Right atrium auricular region (tissue), 2 donors: ENCODE measurements at regions not wholly inside any gene's neighbourhood (a gene's known extent, or its start where the extent isn't known, plus 50 kb on each side); places are given as distances from the start of the nearest gene placed in this dataset.

ENCODE experiments used
- DNase-seq: peaks from one replicate; pipeline ENCODE4 v3.0.0-alpha.2; 2019; ENCODE audit warnings: low spot score
- H3K27ac ChIP-seq, 2 donors: fragments of 200-600 bp; sonication (generic); 1 replicate in 1 of 2; 2 replicates in 1 of 2; pipeline ENCODE4 v1.5.1; 2016 to 2019
- H3K27me3 ChIP-seq, 2 donors: fragments of 200-600 bp; sonication (generic); one replicate each; pipeline versions ENCODE4 v1.5.1 to v1.6.0; 2017 to 2019
- H3K36me3 ChIP-seq: fragments of 200-600 bp; sonication (generic); one replicate; pipeline ENCODE4 v1.5.1; 2016
- H3K4me1 ChIP-seq, 2 donors: fragments of 200-600 bp; sonication (generic); one replicate each; pipeline versions ENCODE4 v1.5.1 to v1.6.0; 2017 to 2019
- H3K4me3 ChIP-seq, 2 donors: fragments of 200-600 bp; sonication (generic); 1 replicate in 1 of 2; 2 replicates in 1 of 2; pipeline ENCODE4 v1.5.1; 2017 to 2019; ENCODE audit warnings: mild to moderate bottlenecking in 1 of 2, moderate library complexity in 1 of 2
- H3K9me3 ChIP-seq, 2 donors: fragments of 200-600 bp; sonication (generic); one replicate each; pipeline ENCODE4 v1.5.1; 2019
- TF ChIP-seq, protein P1 (sequence below), 2 donors: fragments of 200-600 bp; sonication (generic); IDR thresholded peaks; one replicate each; pipeline ENCODE4 v1.5.1; 2019; ENCODE audit warnings: antibody characterized with exemption in 2 of 2

DNA sequence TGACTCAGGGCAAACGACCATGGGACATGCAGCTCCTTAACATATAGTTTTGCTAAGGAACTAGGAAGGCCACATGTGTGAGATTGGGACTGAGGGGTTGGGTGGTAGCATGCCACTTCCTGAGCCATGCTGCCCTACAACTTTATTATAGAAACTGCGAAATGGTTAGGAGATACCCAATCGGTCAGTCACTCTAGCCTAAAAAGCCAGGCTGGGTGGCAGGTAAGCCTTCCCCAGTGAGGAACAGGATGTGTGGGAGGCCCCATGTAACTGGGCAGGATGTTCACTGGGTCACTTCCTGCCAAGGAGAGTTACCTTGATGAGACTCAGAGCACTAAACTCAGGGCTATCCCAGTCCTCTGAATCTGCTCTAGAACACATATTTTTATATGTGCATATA, 123.5 kb downstream of the MAP3K7 start:
- Histone ChIP-seq H3K9me3 (no peaks in the 10 kb centered on the region), H3K27ac (no peak overlapping the region), H3K4me3 (no peak overlapping the region), H3K4me1 (peaks cover 0 to 7% of the 10 kb centered on the region in 2 donors), H3K27me3 (no peaks in the 10 kb centered on the region), H3K36me3 (no peaks in the 10 kb centered on the region)
- TF ChIP-seq, protein P1, sequence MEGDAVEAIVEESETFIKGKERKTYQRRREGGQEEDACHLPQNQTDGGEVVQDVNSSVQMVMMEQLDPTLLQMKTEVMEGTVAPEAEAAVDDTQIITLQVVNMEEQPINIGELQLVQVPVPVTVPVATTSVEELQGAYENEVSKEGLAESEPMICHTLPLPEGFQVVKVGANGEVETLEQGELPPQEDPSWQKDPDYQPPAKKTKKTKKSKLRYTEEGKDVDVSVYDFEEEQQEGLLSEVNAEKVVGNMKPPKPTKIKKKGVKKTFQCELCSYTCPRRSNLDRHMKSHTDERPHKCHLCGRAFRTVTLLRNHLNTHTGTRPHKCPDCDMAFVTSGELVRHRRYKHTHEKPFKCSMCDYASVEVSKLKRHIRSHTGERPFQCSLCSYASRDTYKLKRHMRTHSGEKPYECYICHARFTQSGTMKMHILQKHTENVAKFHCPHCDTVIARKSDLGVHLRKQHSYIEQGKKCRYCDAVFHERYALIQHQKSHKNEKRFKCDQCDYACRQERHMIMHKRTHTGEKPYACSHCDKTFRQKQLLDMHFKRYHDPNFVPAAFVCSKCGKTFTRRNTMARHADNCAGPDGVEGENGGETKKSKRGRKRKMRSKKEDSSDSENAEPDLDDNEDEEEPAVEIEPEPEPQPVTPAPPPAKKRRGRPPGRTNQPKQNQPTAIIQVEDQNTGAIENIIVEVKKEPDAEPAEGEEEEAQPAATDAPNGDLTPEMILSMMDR (IDR thresholded peaks at IDR 0.05): no peak
- no peak for DNase-seq

DNA sequence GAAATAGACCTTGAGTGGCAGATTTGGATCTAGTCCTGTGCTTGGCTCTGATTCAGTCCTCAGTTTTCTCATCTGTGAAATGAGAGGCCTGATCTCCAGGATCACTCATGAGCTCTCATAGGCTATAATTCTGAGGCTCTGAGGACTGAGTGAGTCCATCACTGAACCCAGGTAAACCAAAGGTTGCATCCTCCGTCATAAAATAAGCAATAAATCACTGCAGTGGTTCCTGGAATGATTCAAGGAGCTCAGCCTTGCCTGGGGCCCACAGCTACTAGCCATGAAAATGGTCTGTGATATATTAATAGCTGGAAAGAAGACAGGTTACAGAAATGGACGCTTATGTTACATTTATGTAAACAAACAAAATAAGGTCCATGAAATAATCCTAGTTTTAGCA, 124.8 kb downstream of the MAP3K7 start:
- Histone ChIP-seq H3K36me3 (no peaks in the 10 kb centered on the region), H3K27ac (no peak overlapping the region), H3K4me1 (peaks cover 0 to 7% of the 10 kb centered on the region in 2 donors), H3K9me3 (no peaks in the 10 kb centered on the region), H3K27me3 (no peaks in the 10 kb centered on the region), H3K4me3 (no peak overlapping the region)
- no peak for DNase-seq
- TF ChIP-seq, protein P1 (IDR thresholded peaks at IDR 0.05): no peak

DNA sequence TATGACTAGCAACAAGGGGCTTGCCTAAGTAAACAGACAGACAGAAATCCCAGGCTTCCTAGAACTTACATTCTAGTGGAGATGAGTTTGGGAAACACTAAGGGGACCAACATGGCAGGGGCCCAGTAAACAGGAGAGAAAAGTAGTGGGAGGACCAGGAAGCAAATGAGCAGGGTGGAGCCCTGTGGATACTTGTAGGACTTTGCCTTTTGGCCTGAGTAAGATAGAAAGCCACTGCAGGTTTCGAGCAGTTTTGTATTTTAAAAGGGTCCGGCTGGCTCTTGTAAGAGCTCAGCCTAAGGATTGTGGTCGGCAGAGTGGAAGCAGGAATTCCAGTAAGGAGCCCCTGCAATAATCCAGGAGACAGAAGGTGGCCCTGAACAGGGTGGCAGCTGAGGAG, 125.5 kb downstream of the MAP3K7 start:
- H3K9me3 ChIP-seq: no peaks in the 10 kb centered on the region
- no peak overlapping the region for H3K27ac ChIP-seq
- peaks cover 0 to 7% of the 10 kb centered on the region in 2 donors for H3K4me1 ChIP-seq
- no peak for DNase-seq
- no peak overlapping the region for H3K4me3 ChIP-seq
- no peaks in the 10 kb centered on the region for H3K27me3 ChIP-seq
- no peaks in the 10 kb centered on the region for H3K36me3 ChIP-seq
- TF ChIP-seq, protein P1 (IDR thresholded peaks at IDR 0.05): no peak

DNA sequence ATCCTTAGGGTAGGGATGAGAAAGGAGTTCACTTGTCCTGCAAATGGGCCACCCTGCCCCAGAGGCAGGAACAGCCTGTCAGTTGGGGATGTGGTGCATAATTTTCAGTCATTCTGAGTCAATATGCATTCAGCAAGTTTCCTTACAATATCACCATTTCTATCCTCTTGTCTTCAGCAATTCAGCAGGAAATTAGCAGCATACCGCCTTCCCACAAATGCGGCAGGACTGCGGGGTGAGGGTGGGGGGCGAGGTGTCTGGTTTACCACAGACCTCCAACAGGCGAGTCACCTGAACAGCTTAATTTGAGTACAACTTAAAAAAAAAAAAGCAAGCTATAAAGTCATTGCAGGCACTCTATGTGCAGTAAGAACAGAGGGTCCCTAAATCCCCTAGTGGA, 126.8 kb downstream of the MAP3K7 start:
- TF ChIP-seq, protein P1 (IDR thresholded peaks at IDR 0.05): no peak
- H3K27ac ChIP-seq: no peak overlapping the region
- H3K4me3 ChIP-seq: no peak overlapping the region
- H3K9me3 ChIP-seq: no peaks in the 10 kb centered on the region
- no peaks in the 10 kb centered on the region for H3K27me3 ChIP-seq
- DNase-seq: no peak
- H3K4me1 ChIP-seq: peaks cover 0 to 7% of the 10 kb centered on the region in 2 donors
- no peaks in the 10 kb centered on the region for H3K36me3 ChIP-seq

DNA sequence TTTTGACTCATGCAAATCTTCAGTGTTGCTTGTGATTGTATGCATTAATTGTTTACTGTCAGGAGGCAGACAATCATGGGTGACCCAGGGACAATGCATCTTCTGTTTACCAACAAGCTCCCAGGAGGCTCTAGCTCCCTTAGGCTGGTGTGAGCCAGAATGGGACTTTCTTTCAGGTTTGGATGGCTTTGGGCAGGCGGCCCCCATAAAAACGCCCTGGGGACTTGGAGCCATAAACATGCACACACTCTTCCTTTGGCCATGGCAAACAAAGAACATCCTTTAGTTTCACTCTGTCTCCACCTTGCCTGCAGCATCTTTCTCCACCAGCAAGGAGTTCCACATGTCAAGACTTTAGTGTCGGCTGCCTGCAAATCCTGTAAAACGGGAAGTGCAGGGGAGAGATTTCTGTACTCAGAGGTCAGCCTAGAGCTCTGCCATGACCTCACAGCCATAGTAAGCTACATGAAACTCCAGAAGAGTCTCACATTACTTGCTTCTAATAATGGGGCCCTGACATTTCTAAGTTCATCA, 127.6 kb downstream of the MAP3K7 start:
- H3K9me3 ChIP-seq: no peaks in the 10 kb centered on the region
- H3K27me3 ChIP-seq: no peaks in the 10 kb centered on the region
- no peak overlapping the region for H3K27ac ChIP-seq
- no peaks in the 10 kb centered on the region for H3K36me3 ChIP-seq
- H3K4me3 ChIP-seq: no peak overlapping the region
- TF ChIP-seq, protein P1 (IDR thresholded peaks at IDR 0.05): no peak
- DNase-seq: no peak
- peaks cover 0 to 7% of the 10 kb centered on the region in 2 donors for H3K4me1 ChIP-seq
